DND-41 (cell line): ENCODE measurements at regions not wholly inside any gene's neighbourhood (a gene's known extent, or its start where the extent isn't known, plus 50 kb on each side); places are given as distances from the start of the nearest gene placed in this dataset.

Source experiments
- EZH2 ChIP-seq: IDR thresholded peaks from 3 replicates; pipeline ENCODE4 v1.6.1; 2012; ENCODE audit warnings: borderline replicate concordance, low read depth, mild to moderate bottlenecking, moderate library complexity, low read length, inconsistent platforms; ENCODE audit not compliant: severe bottlenecking
- TF ChIP-seq, protein P1 (sequence below): IDR thresholded peaks from 2 replicates; pipeline ENCODE4 v1.5.1; 2012; ENCODE audit warnings: borderline replicate concordance, low read length, moderate library complexity, mild to moderate bottlenecking; ENCODE audit not compliant: poor library complexity, severe bottlenecking; ENCODE audit errors: extremely low read depth

DNA sequence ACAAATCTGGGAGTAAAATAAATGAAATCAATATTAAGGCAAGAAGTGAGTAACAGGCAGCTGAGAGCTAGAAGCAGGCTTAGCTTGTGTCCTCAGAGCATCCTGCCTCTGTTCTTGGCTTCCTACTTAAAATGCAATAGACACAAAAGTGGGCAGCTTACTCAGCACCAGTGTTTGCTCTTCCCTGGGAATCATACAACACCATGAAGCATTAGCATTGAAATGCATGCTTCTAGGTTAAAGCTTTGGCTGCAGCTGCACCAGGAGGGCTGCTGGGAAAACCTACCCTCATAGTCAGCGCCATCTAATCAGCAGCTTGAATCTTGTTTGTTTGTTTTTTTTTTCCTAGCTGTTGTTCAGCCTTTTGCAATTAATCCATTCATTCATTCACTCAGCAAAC is 104.2 kb upstream of the VWC2 start:
- TF ChIP-seq, protein P1, sequence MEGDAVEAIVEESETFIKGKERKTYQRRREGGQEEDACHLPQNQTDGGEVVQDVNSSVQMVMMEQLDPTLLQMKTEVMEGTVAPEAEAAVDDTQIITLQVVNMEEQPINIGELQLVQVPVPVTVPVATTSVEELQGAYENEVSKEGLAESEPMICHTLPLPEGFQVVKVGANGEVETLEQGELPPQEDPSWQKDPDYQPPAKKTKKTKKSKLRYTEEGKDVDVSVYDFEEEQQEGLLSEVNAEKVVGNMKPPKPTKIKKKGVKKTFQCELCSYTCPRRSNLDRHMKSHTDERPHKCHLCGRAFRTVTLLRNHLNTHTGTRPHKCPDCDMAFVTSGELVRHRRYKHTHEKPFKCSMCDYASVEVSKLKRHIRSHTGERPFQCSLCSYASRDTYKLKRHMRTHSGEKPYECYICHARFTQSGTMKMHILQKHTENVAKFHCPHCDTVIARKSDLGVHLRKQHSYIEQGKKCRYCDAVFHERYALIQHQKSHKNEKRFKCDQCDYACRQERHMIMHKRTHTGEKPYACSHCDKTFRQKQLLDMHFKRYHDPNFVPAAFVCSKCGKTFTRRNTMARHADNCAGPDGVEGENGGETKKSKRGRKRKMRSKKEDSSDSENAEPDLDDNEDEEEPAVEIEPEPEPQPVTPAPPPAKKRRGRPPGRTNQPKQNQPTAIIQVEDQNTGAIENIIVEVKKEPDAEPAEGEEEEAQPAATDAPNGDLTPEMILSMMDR: no peak
- no peak for TF ChIP-seq EZH2
